CD4-positive, CD25-positive, alpha-beta regulatory T cell (primary cell): ENCODE measurements at regions not wholly inside any gene's neighbourhood (a gene's known extent, or its start where the extent isn't known, plus 50 kb on each side); places are given as distances from the start of the nearest gene placed in this dataset.

Experiments used
- ATAC-seq, 2 donors: fragments of 150-1000 bp; cut with Tn5 transposase; one replicate each; pipeline ENCODE4 v1.10.0; 2021; ENCODE audit warnings: low read depth in 2 of 2, moderate number of reproducible peaks in 2 of 2, moderate library complexity in 1 of 2
- DNase-seq, 3 donors: peaks; one replicate each; pipeline versions ENCODE4 v3.0.0 to v3.0.0-alpha.2; 2012 to 2022; ENCODE audit warnings: mixed read lengths in 1 of 3
- H3K27ac ChIP-seq: one replicate; pipeline ENCODE4 v1.7.0; 2013; ENCODE audit warnings: mild to moderate bottlenecking, low read length; ENCODE audit not compliant: insufficient read depth, poor library complexity, severe bottlenecking
- H3K27me3 ChIP-seq: one replicate; pipeline ENCODE4 v1.7.0; 2013; ENCODE audit warnings: low read length; ENCODE audit not compliant: control insufficient read depth, insufficient read depth
- H3K36me3 ChIP-seq: one replicate; pipeline ENCODE4 v1.7.0; 2013; ENCODE audit warnings: mild to moderate bottlenecking, low read length, moderate library complexity; ENCODE audit not compliant: control insufficient read depth, insufficient read depth
- H3K4me1 ChIP-seq: 2 replicates; pipeline ENCODE4 v1.7.0; 2013; ENCODE audit warnings: mild to moderate bottlenecking, low read length; ENCODE audit not compliant: insufficient read depth, control insufficient read depth, poor library complexity, severe bottlenecking
- H3K4me3 ChIP-seq: one replicate; pipeline ENCODE4 v1.7.0; 2013; ENCODE audit warnings: low read depth, mild to moderate bottlenecking, low read length, moderate library complexity
- H3K9me3 ChIP-seq, 2 experiments: 1 replicate in 1 of 2; 2 replicates in 1 of 2; pipeline ENCODE4 v1.7.0; 2013; ENCODE audit warnings: low read length in 2 of 2, mild to moderate bottlenecking in 1 of 2, moderate library complexity in 1 of 2; ENCODE audit not compliant: control insufficient read depth in 2 of 2
- H3K27ac Mint-ChIP-seq, 3 donors: one replicate each; pipeline ENCODE4 v1.8.0; 2020 to 2022; ENCODE audit warnings: mild to moderate bottlenecking in 3 of 3, mixed read lengths in 3 of 3, moderate library complexity in 2 of 3
- H3K27me3 Mint-ChIP-seq: one replicate; pipeline ENCODE4 v1.8.0; 2022; ENCODE audit warnings: mild to moderate bottlenecking, mixed read lengths
- H3K36me3 Mint-ChIP-seq: one replicate; pipeline ENCODE4 v1.8.0; 2020; ENCODE audit warnings: mixed read lengths
- H3K4me1 Mint-ChIP-seq, 4 donors: one replicate each; pipeline ENCODE4 v1.8.0; 2020 to 2022; ENCODE audit warnings: mixed read lengths in 4 of 4, mild to moderate bottlenecking in 1 of 4
- H3K4me3 Mint-ChIP-seq, 4 donors: one replicate each; pipeline ENCODE4 v1.8.0; 2020 to 2022; ENCODE audit warnings: mild to moderate bottlenecking in 4 of 4, mixed read lengths in 4 of 4, moderate library complexity in 3 of 4
- H3K9me3 Mint-ChIP-seq, 7 donors: one replicate each; pipeline ENCODE4 v1.8.0; 2020 to 2022; ENCODE audit warnings: mixed read lengths in 7 of 7, mild to moderate bottlenecking in 3 of 7, moderate library complexity in 2 of 7

GRCh38 chr1:99554727-99555126, 91.2 kb upstream of the PALMD start:
- no peaks in the 10 kb centered on the region for H3K36me3 ChIP-seq
- Mint-ChIP-seq H3K9me3 (peaks cover 0 to 8% (median 2%) of the 10 kb centered on the region in 7 donors), H3K4me3 (no peak overlapping the region), H3K4me1 (no peaks in the 10 kb centered on the region), H3K27me3 (no peaks in the 10 kb centered on the region), H3K36me3 (no peaks in the 10 kb centered on the region), H3K27ac (no peak overlapping the region)
- ATAC-seq, result no peak
- DNase-seq, result no peak
- H3K9me3 ChIP-seq, result no peaks in the 10 kb centered on the region
- no peaks in the 10 kb centered on the region for H3K4me1 ChIP-seq
- no peak overlapping the region for H3K4me3 ChIP-seq
- peaks cover 3% of the 10 kb centered on the region for H3K27me3 ChIP-seq
- H3K27ac ChIP-seq, result no peak overlapping the region

GRCh38 chr1:99557546-99558202, 88.2 kb upstream of the PALMD start:
- Histone ChIP-seq H3K4me3 (no peak overlapping the region), H3K27ac (no peak overlapping the region), H3K4me1 (no peaks in the 10 kb centered on the region), H3K36me3 (no peaks in the 10 kb centered on the region), H3K27me3 (peaks cover 3% of the 10 kb centered on the region), H3K9me3 (peaks cover 3 to 6% of the 10 kb centered on the region in 2 experiments)
- H3K4me1 Mint-ChIP-seq, result no peaks in the 10 kb centered on the region
- no peak overlapping the region for H3K27ac Mint-ChIP-seq
- no peak for DNase-seq
- no peak for ATAC-seq
- no peaks in the 10 kb centered on the region for H3K27me3 Mint-ChIP-seq
- H3K4me3 Mint-ChIP-seq, result no peak overlapping the region
- H3K9me3 Mint-ChIP-seq, result peaks cover 0 to 8% (median 3%) of the 10 kb centered on the region in 7 donors
- no peaks in the 10 kb centered on the region for H3K36me3 Mint-ChIP-seq

GRCh38 chr1:99559166-99559565, 86.7 kb upstream of the PALMD start:
- H3K4me1 Mint-ChIP-seq, result no peaks in the 10 kb centered on the region
- H3K36me3 Mint-ChIP-seq, result no peaks in the 10 kb centered on the region
- Histone ChIP-seq H3K4me1 (no peaks in the 10 kb centered on the region), H3K4me3 (no peak overlapping the region), H3K27me3 (peaks cover 3% of the 10 kb centered on the region), H3K36me3 (no peaks in the 10 kb centered on the region), H3K27ac (no peak overlapping the region), H3K9me3 (peaks cover 3 to 6% of the 10 kb centered on the region in 2 experiments)
- no peak for ATAC-seq
- no peaks in the 10 kb centered on the region for H3K27me3 Mint-ChIP-seq
- peaks cover 0 to 8% (median 3%) of the 10 kb centered on the region in 7 donors for H3K9me3 Mint-ChIP-seq
- no peak for DNase-seq
- H3K4me3 Mint-ChIP-seq, result no peak overlapping the region
- H3K27ac Mint-ChIP-seq, result no peak overlapping the region

GRCh38 chr1:99560207-99561040, 85.5 kb upstream of the PALMD start:
- H3K4me1 ChIP-seq, result no peaks in the 10 kb centered on the region
- H3K36me3 ChIP-seq, result no peaks in the 10 kb centered on the region
- no peak for DNase-seq
- Mint-ChIP-seq H3K27me3 (no peaks in the 10 kb centered on the region), H3K4me1 (no peaks in the 10 kb centered on the region), H3K4me3 (no peak overlapping the region), H3K36me3 (no peaks in the 10 kb centered on the region), H3K9me3 (peaks cover 0 to 6% (median 3%) of the 10 kb centered on the region in 7 donors), H3K27ac (no peak overlapping the region)
- H3K9me3 ChIP-seq, result peaks cover 3 to 6% of the 10 kb centered on the region in 2 experiments
- H3K27ac ChIP-seq, result no peak overlapping the region
- ATAC-seq, result no peak
- H3K4me3 ChIP-seq, result no peak overlapping the region
- H3K27me3 ChIP-seq, result peaks cover 3% of the 10 kb centered on the region

- H3K27me3 ChIP-seq, result peaks cover 3% of the 10 kb centered on the region
- Mint-ChIP-seq H3K27ac (no peak overlapping the region), H3K36me3 (no peaks in the 10 kb centered on the region), H3K27me3 (no peaks in the 10 kb centered on the region), H3K4me3 (no peak overlapping the region), H3K4me1 (no peaks in the 10 kb centered on the region), H3K9me3 (peaks cover 0 to 5% (median 3%) of the 10 kb centered on the region in 7 donors)
- DNase-seq, result no peak
- no peak overlapping the region for H3K4me3 ChIP-seq
- peaks cover 3 to 6% of the 10 kb centered on the region in 2 experiments for H3K9me3 ChIP-seq
- ATAC-seq, result no peak
- H3K4me1 ChIP-seq, result no peaks in the 10 kb centered on the region
- H3K27ac ChIP-seq, result no peak overlapping the region
- no peaks in the 10 kb centered on the region for H3K36me3 ChIP-seq
These were observed 84.0 kb upstream of the PALMD start for GRCh38 chr1:99561952-99562351.

GRCh38 chr1:99565606-99566289, 80.2 kb upstream of the PALMD start:
- no peak overlapping the region for H3K4me3 Mint-ChIP-seq
- Histone ChIP-seq H3K4me3 (no peak overlapping the region), H3K9me3 (peaks cover 3 to 6% of the 10 kb centered on the region in 2 experiments), H3K27ac (no peak overlapping the region), H3K4me1 (no peaks in the 10 kb centered on the region), H3K36me3 (no peaks in the 10 kb centered on the region), H3K27me3 (peaks cover under 1% of the 10 kb centered on the region)
- peaks cover 6% of the 10 kb centered on the region for H3K27me3 Mint-ChIP-seq
- H3K36me3 Mint-ChIP-seq, result no peaks in the 10 kb centered on the region
- no peak overlapping the region for H3K27ac Mint-ChIP-seq
- peaks cover 0 to 5% (median 1%) of the 10 kb centered on the region in 7 donors for H3K9me3 Mint-ChIP-seq
- ATAC-seq, result no peak
- DNase-seq, result no peak
- H3K4me1 Mint-ChIP-seq, result no peaks in the 10 kb centered on the region

GRCh38 chr1:99566290-99567021, 79.5 kb upstream of the PALMD start:
- Mint-ChIP-seq H3K4me1 (no peaks in the 10 kb centered on the region), H3K4me3 (no peak overlapping the region), H3K9me3 (peaks cover 0 to 5% (median 1%) of the 10 kb centered on the region in 7 donors), H3K27ac (no peak overlapping the region), H3K36me3 (no peaks in the 10 kb centered on the region), H3K27me3 (peaks cover 6% of the 10 kb centered on the region)
- ATAC-seq, result no peak
- no peaks in the 10 kb centered on the region for H3K27me3 ChIP-seq
- no peaks in the 10 kb centered on the region for H3K36me3 ChIP-seq
- no peak for DNase-seq
- H3K4me3 ChIP-seq, result no peak overlapping the region
- H3K27ac ChIP-seq, result no peak overlapping the region
- H3K9me3 ChIP-seq, result peaks cover 3 to 6% of the 10 kb centered on the region in 2 experiments
- H3K4me1 ChIP-seq, result no peaks in the 10 kb centered on the region
